ENCODE measurements at regions not wholly inside any gene's neighbourhood (a gene's known extent, or its start where the extent isn't known, plus 50 kb on each side); places are given as distances from the start of the nearest gene placed in this dataset.

- no peak for TF ChIP-seq CTCF (IDR thresholded peaks at IDR 0.05 in 8 of 11, conservative IDR thresholded peaks at IDR 0.05 in 3 of 11)
- TF ChIP-seq POLR2A (IDR thresholded peaks at IDR 0.05), result no peak
These were observed 619.4 kb upstream of the TMPRSS15 start for GRCh38 chr21:19022978-19023377.
